GM13977 (cell line): ENCODE measurements at regions not wholly inside any gene's neighbourhood (a gene's known extent, or its start where the extent isn't known, plus 50 kb on each side); places are given as distances from the start of the nearest gene placed in this dataset.
"Not testable (repeated sequence)": the region's sequence is repeated elsewhere in the genome, so short reads cannot be mapped to it uniquely, and the experiment has no call there.

ENCODE experiments used
- DNase-seq: peaks from one replicate; pipeline ENCODE4 v3.0.0; 2012; ENCODE audit warnings: low spot score
- in situ Hi-C: fragments of 300-500 bp; cut with MboI; formaldehyde crosslinking; loops from one replicate; pipeline ENCODE4 v1.12.0; 2022; ENCODE audit warnings: low sequenced_read_pairs, low pct_unique_long_range_greater_than_20kb, mixed read lengths, inconsistent platforms; ENCODE audit not compliant: unreplicated experiment

DNA sequence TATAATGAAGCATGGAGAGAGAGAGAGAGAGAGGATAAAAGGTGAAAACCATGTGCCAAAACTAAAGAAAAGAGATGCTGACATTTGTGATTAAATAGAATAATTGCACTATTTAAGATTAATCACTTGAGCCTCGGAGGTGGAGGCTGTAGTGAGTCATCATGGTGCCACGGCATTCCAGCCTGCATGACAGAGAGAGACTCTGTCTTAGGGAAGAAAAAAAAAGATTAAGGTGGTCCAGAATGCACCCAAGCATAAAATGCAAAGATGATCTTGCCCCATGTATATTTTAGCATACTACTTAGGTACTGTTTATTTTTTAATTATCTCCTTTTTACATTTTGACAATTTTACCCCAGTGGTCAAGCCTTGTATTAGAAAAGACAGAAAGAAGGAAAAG is 742.5 kb downstream of the SPATA31A1 start:
- DNase-seq, in situ Hi-C loops: not testable (repeated sequence)

DNA sequence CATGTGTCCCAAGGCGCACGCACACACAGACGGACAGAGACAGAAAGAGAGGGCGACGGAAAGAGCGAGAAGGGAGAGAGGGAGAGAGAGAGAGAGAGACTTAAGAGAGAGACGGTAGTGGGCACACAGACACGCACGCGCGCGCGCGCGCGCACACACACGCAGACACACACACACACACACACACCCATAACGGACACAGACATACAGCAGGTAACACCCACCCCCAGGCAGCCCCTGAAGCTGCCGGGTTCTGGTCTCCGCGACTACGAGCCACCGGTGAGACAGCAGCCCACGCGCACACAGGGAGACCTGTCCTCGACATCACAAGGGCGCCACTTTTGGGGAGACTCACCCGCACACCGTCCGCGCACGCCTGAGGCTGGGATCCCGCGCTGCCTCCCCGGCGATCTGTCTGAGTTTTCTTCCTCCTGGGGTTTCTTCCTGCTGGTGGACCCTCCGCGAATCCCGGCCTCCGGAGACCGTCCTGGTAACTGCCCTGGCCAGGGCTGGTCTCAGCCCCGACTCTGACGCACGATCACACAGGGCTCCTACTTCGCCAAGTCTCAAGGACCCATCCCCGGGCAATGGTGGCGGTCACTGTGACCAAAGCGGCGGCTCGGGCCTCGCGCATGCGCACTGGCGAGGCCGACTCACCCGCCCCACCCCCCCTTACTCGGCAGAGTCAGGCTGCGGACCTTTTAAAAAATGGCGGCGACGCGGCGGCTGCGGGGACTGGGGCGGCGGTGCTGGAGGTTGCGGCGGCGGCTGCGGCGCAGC is 750.7 kb downstream of the SPATA31A1 start:
- DNase-seq, in situ Hi-C loops: not testable (repeated sequence)

DNA sequence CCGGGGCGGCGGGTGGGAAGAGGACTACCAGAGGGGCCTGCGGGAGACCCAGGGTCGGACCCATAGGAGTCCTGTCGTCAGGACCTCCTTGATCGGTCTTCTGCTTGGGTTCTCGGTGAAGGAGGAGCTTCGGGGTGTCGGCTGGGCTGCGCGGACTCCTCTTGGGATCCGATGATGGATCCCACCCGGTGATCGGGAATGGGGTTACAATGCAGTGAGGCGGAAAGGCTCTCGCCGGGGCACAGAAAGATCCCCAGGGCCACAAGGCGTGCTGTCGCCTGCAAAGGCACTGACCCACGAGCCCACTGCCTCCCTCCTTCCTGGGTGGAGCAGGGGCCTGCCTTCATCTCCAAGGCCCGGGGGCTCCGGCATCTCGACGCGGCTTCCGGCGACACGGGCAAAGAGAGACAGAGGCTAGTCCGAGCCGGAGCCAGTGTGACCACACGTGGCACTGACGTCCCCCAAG is 751.3 kb downstream of the SPATA31A1 start:
- in situ Hi-C loops: not testable (repeated sequence)

DNA sequence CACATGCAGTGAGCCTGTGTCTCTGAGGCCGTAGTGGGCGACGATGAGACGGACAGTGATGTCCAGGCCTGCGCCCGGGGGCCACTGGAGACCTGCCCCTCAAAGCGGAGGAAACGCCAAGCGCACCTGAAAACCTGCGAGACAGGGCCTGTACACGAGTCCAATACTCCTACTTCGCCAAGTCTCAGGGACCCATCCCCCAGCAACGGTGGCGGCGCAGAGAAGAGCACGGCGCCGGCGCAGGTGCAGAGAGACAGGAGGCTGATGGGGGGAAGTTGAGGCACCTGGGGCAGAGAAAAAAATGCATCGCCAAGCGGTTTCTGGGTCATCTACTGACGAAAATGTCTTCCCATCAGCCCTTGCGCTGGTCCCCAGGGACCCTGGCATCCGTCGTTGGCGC is 751.8 kb downstream of the SPATA31A1 start:
- in situ Hi-C loops, DNase-seq: not testable (repeated sequence)

More for the DNA sequence above, 751.3 kb downstream of the SPATA31A1 start:
- DNase-seq: not testable (repeated sequence)

DNA sequence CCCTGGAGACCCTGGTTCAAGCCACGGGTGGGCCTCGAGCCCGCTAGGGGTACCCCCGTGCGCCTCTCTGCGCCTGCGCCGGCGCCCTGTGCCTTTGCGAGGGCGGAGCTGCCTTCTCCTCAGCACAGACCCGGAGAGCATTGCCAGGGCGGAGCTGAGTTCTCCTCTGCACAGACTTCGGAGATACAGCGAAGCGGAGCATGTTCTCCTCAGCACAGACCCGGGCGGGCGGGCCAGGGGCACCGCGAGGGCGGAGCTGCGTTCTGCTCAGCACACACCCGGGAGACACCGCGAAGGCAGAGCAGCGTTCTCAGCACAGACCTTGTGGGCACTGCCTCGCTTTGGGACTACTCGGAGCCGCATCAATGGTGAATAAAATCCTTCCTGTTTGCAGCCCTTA is 753.0 kb downstream of the SPATA31A1 start:
- DNase-seq, in situ Hi-C loops: not testable (repeated sequence)

DNA sequence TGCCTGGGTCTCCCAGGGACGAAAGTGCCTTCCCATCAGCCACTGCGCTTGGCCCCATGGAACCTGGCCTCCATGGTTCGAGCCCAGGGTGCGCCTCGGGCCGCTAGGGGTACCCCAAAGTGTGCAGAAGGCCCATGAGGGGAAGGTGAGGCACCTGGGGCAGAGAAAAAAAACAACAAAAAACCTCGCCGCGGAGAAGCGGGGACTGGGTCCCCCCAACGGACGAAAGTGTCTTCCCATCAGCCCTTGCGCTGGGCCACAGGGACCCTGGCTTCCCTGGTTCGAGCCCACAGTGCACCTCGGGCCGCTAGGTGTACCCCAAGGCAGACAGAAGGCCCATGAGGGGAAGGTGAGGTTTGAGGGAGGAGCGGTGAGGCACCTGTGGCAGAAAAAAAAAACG is 755.3 kb downstream of the SPATA31A1 start:
- in situ Hi-C loops, DNase-seq: not testable (repeated sequence)

DNA sequence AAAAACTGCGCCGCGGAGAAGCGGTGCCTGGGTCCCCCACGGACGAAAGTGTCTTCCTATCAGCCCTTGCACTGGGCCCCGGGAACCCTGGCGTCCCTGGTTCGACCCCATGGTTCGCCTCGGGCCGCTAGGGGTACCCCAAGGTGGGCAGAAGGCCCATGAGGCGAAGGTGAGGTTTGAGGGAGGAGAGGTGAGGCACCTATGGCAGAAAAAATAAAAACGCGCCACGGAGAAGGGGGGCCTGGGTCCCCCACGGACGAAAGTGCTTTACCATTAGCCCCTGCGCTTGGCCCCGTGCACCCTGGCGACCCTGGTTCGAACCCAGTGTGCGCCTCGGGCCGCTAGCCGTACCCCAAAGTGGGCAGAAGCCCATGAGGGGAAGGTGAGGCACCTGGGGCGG is 756.1 kb downstream of the SPATA31A1 start:
- DNase-seq, in situ Hi-C loops: not testable (repeated sequence)

DNA sequence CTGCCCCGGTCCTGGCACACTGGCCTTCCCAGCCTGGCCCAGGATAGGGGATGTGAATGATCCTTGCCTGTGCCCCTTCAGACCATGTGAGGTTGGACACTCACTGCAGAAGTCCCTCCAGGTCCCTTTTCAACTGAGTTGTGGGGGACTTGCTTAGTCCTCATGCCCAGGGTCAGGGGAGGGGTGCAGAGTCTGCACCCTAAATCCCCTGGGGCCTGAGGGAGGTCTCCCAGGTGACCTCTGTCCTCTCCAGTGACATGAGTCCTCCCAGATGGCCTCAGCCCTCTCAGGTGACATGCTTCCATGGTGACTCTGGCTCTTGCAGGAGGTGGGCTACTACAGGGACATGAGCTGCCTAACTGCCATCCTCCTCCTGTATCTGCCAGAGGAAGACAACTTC is 775.1 kb downstream of the SPATA31A1 start:
- in situ Hi-C loops, DNase-seq: not testable (repeated sequence)

DNA sequence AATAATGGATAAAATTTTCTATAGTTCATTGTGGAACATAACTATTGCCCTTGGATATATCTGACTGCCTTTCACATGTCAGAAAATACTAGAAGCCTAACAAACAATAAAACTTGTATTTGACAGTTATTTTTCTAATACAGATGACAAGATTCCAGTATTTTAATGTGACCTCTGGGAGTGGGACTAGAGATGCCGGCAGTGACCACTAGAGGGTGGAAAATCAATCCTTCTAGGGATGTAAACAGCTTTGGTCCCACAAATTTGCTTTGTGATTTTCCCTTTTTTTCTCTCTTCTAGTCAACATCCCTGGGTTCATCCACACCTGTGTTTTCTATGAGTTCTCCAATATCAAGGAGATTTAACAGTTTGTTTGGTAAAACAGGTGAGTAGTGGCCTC is 813.7 kb downstream of the SPATA31A1 start:
- DNase-seq, in situ Hi-C loops: not testable (repeated sequence)

DNA sequence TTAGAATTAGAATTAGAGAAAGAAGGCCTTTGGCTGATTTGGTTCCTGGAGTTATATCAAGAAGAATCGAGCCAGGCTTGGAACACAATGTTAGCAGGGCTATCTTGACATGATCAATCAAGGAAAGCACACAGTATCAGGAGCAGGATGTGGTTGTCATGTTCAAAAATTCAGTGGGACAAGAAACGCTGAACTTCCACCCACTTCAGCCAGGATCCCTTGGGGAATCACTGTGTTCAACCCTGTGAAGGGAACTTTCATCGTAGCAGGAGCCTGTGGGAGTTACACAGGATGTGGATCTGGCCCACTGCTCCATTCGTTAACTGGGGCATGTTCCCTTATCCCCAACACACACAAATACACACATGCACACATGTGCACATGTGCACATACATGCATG is 817.8 kb downstream of the SPATA31A1 start:
- DNase-seq, in situ Hi-C loops: not testable (repeated sequence)

DNA sequence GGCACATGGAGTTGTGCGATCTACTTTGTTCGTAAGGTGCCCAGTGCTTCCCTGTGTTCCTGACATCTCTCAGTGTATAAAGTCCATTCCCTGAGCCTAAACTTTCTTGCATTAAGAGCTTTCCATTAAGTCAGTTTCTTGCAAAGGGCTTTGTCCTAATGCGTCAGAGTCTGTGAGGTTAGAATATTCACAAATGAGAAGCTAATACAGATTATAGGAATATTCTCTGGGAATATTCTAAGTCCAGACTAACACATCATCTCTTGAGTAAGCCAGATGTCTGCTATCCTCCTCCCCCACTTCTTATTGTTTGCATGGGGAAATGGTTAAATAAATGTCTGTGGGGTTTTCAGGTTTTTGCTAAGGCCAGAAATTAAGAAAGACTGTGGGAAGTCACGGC is 818.6 kb downstream of the SPATA31A1 start:
- in situ Hi-C loops, DNase-seq: not testable (repeated sequence)

DNA sequence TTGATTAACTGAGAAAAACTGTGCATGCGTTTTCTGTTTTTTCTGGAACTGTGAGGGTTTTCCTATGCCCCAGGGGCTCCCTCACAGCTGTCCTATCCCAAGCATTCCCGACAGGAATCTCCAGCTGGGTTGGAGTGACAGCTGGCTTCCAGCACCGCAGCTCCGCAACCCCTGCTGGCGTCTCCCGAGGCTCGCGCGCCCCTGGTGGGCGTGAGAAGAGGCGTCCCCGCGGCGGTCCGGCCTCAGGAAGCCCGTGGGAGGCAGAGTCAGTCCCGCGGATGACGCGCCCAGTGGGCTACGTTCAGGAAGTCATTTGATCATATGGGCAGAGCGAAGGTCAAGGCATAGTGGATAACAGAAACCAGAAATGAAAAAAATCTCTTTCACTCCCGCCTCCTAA is 821.9 kb downstream of the SPATA31A1 start:
- DNase-seq, in situ Hi-C loops: not testable (repeated sequence)

DNA sequence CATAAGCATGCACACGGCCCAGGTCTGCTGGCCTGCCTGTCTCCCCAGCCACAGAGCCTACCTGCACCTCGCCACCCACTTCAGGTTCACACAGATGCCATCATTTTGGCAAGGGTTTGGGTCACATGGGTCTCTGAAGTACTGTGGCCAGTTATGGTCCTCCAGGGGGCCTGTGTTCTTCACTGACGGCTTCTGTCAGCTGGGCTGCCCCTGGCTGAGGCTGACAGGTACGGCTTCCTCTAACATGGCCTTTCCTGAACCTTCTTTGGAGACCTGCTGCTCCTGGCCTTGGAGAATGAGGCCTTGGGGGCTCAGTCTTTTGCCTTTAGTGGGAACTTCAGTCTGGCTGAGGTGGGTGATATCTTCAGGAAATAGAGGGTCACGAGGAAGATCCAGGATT is 835.9 kb downstream of the SPATA31A1 start:
- DNase-seq, in situ Hi-C loops: not testable (repeated sequence)

DNA sequence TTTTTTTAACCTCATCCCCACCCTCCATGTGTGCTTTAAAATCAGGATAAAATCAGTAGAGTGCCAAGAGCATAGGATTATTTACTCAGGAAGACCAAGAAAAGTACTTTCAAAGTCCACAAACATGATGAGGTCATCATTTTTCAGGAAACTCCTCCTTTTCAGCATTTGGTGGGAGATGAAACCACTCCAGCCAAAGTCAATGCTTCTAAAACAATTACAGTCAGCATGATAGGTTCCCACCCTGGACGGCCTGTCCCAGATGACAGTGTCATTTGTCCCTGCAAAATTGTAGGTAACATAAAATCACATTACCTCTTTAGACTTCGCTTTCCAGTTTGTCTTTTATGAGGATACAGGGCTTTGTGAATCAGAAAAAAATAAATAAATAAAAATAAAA is 836.7 kb downstream of the SPATA31A1 start:
- DNase-seq, in situ Hi-C loops: not testable (repeated sequence)

DNA sequence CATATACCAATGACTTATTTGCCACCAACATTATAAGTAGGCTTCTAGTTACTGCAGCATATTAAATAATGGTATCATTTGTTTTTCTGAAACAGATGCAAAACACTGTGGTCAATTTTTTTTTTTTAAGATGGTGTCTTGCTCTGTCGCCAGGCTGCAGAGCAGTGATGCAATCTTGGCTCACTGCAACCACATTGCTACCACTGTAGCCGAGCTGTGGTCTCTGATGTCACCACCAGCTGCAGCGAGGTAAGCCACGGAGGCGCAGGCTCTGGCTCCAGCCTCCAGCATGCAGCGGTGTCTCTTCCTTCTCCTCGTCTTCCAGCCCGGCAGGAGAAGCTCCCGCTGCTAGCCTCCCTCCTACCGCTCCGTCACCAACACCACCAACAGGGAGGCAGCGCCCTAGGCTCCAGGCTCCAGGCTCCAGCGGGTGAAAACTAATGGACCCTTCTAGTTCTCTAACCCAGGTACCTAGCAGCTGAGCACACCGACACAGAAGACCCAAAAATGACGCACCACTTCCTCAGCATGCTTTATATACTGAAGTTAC is 840.8 kb downstream of the SPATA31A1 start:
- DNase-seq, in situ Hi-C loops: not testable (repeated sequence)

DNA sequence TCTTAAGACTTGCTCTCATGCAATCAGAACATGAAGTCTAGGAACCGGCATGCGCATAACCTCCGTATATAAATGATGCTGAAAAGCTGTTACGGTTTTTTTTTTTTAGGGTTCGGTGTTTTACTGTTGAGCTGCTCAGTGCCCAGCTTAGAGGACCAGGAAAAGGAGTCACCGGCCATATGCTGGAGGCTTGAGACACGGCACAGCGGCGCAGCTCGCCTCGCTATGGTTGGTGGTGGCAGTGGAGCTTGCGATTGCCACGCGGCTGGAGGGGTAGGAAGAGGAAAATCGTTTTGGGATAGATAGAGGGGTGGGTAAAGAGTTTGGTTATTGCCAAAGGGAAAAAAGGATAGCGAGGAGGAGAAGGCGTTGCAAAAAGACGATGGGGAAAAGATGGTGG is 841.3 kb downstream of the SPATA31A1 start:
- in situ Hi-C loops, DNase-seq: not testable (repeated sequence)

DNA sequence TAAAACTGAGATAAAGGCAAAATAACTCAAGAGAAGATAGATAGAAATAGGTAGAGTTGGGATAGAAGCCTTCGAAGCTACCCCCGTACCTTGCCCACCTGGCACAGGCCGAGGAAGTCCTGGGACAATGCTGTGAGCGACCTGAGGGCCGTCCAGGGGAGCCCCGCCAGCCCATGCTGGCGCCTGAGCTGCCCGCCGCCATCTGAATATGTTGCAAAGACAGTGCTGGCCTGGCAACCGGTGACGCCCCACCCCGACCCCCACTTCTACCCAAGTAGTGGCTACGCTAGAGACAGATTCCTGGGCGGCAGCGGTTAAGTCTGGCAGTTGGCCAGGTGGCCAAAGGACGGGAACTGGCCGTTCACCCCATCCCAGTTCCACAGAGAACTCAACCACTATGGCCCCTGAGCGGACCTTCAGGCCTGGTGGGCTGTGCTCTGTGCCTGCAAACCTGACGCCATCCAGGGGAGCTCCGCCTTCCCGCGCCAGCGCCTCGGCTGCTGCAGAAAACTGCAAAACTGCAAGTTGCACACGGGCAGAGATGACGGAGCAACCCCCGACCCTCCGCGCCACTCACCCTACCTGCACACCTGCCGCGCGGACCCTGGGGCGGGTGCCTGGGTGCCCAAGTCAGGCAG is 866.2 kb downstream of the SPATA31A1 start:
- DNase-seq, in situ Hi-C loops: not testable (repeated sequence)
